Chondrocyte (in vitro differentiated cells): ENCODE measurements at regions not wholly inside any gene's neighbourhood (a gene's known extent, or its start where the extent isn't known, plus 50 kb on each side); places are given as distances from the start of the nearest gene placed in this dataset.

Experiments used
- DNase-seq: peaks from one replicate; pipeline ENCODE4 v3.0.0; 2021; ENCODE audit warnings: mixed read lengths, low spot score
- H3K27ac Mint-ChIP-seq: one replicate; pipeline ENCODE4 v1.8.0; 2021; ENCODE audit warnings: mild to moderate bottlenecking, moderate library complexity, mixed read lengths; ENCODE audit not compliant: unreplicated experiment
- H3K27me3 Mint-ChIP-seq: 2 replicates; pipeline ENCODE4 v1.8.0; 2021; ENCODE audit warnings: low read depth, mixed read lengths
- H3K36me3 Mint-ChIP-seq: 2 replicates; pipeline ENCODE4 v1.8.0; 2021; ENCODE audit warnings: low read depth, mixed read lengths
- H3K4me1 Mint-ChIP-seq: 2 replicates; pipeline ENCODE4 v1.8.0; 2021; ENCODE audit warnings: low read depth, mild to moderate bottlenecking, mixed read lengths
- H3K4me3 Mint-ChIP-seq: one replicate; pipeline ENCODE4 v1.8.0; 2021; ENCODE audit warnings: mild to moderate bottlenecking, moderate library complexity, mixed read lengths; ENCODE audit not compliant: unreplicated experiment
- H3K9me3 Mint-ChIP-seq: 2 replicates; pipeline ENCODE4 v1.8.0; 2021; ENCODE audit warnings: low read depth, mixed read lengths
- CTCF ChIP-seq: fragments of 200-600 bp; sonication (generic); IDR thresholded peaks from 2 replicates; pipeline ENCODE4 v1.5.0; 2021; ENCODE audit warnings: antibody characterized with exemption, mild to moderate bottlenecking, moderate library complexity

- no peak for TF ChIP-seq CTCF
- H3K27ac Mint-ChIP-seq, result no peak overlapping the region
- no peaks in the 10 kb centered on the region for H3K4me1 Mint-ChIP-seq
- H3K36me3 Mint-ChIP-seq, result no peaks in the 10 kb centered on the region
- peaks cover 3% of the 10 kb centered on the region for H3K27me3 Mint-ChIP-seq
- DNase-seq, result no peak
- no peak overlapping the region for H3K4me3 Mint-ChIP-seq
- no peaks in the 10 kb centered on the region for H3K9me3 Mint-ChIP-seq
These were observed 766.4 kb downstream of the PRELID2 start for GRCh38 chr5:145068721-145069120.

- no peak for TF ChIP-seq CTCF
- Mint-ChIP-seq H3K36me3 (no peaks in the 10 kb centered on the region), H3K27me3 (peaks cover 2% of the 10 kb centered on the region), H3K27ac (no peak overlapping the region), H3K4me3 (no peak overlapping the region), H3K4me1 (no peaks in the 10 kb centered on the region), H3K9me3 (peaks cover 6% of the 10 kb centered on the region)
- DNase-seq, result no peak
These were observed 772.7 kb downstream of the PRELID2 start for GRCh38 chr5:145062280-145063062.

- DNase-seq, result no peak
- H3K27ac Mint-ChIP-seq, result no peak overlapping the region
- H3K36me3 Mint-ChIP-seq, result no peaks in the 10 kb centered on the region
- no peak for TF ChIP-seq CTCF
- H3K27me3 Mint-ChIP-seq, result no peaks in the 10 kb centered on the region
- peaks cover 6% of the 10 kb centered on the region for H3K4me1 Mint-ChIP-seq
- H3K4me3 Mint-ChIP-seq, result no peak overlapping the region
- peaks cover 6% of the 10 kb centered on the region for H3K9me3 Mint-ChIP-seq
These were observed 778.3 kb downstream of the PRELID2 start for GRCh38 chr5:145056800-145057199.

GRCh38 chr5:145050181-145050580, 785.0 kb downstream of the PRELID2 start:
- H3K27ac Mint-ChIP-seq, result no peak overlapping the region
- no peak overlapping the region for H3K4me3 Mint-ChIP-seq
- no peak for DNase-seq
- H3K4me1 Mint-ChIP-seq, result no peaks in the 10 kb centered on the region
- no peak for TF ChIP-seq CTCF
- H3K9me3 Mint-ChIP-seq, result no peaks in the 10 kb centered on the region
- no peaks in the 10 kb centered on the region for H3K36me3 Mint-ChIP-seq
- H3K27me3 Mint-ChIP-seq, result no peaks in the 10 kb centered on the region

- no peak for TF ChIP-seq CTCF
- Mint-ChIP-seq H3K27me3 (no peaks in the 10 kb centered on the region), H3K27ac (no peak overlapping the region), H3K4me1 (no peaks in the 10 kb centered on the region), H3K36me3 (no peaks in the 10 kb centered on the region), H3K4me3 (no peak overlapping the region), H3K9me3 (peaks cover 6% of the 10 kb centered on the region)
- DNase-seq, result no peak
These were observed 790.2 kb downstream of the PRELID2 start for GRCh38 chr5:145044970-145045369.
